ENCODE measurements at regions not wholly inside any gene's neighbourhood (a gene's known extent, or its start where the extent isn't known, plus 50 kb on each side); places are given as distances from the start of the nearest gene placed in this dataset.

GRCh38 chr2:6442252-6442985 is 423.3 kb downstream of the CMPK2 start (continued):
- no peak for TF ChIP-seq AHDC1 (CRISPR knock-in tag; IDR thresholded peaks at IDR 0.05; ENCODE audit: borderline replicate concordance)
- TF ChIP-seq MAFK (conservative IDR thresholded peaks at IDR 0.05 in 1 of 2, IDR thresholded peaks at IDR 0.05 in 1 of 2; ENCODE audit: low read length in 2 of 2) = no peak

GRCh38 chr2:6443061-6443823 is 422.5 kb downstream of the CMPK2 start:
- Histone ChIP-seq H3K4me3 (replicated peaks in 1 of 3; ENCODE audit: insufficient read depth in 1 of 3, low read depth in 2 of 3, low read length in 3 of 3) (no peak overlapping the region), H3K4me2 (ENCODE audit: low read depth, low read length) (no peak overlapping the region), H3K9me3 (ENCODE audit: low read length) (peaks cover 5% of the 10 kb centered on the region; the same call in 1 of the 2 replicates), H4K20me1 (ENCODE audit: insufficient read depth, low read length) (no peaks in the 10 kb centered on the region), H3K79me2 (ENCODE audit: insufficient read depth, low read length) (no peaks in the 10 kb centered on the region), H3K36me3 (replicated peaks in 1 of 2; ENCODE audit: control insufficient read depth in 1 of 2, insufficient read depth in 2 of 2, low read length in 2 of 2) (no peaks in the 10 kb centered on the region), H3K4me1 (ENCODE audit: insufficient read depth, low read length) (no peaks in the 10 kb centered on the region), H2AFZ (ENCODE audit: low read length) (no peak overlapping the region), H3K27ac (ENCODE audit: extremely low read length, insufficient read depth, low read length) (no peak overlapping the region), H3K27me3 (ENCODE audit: control insufficient read depth in 1 of 2, insufficient read depth in 2 of 2, low read length in 2 of 2) (no peaks in the 10 kb centered on the region), H3K9ac (ENCODE audit: insufficient read depth, low read depth, low read length) (no peak overlapping the region)
- DNase-seq (ENCODE audit: low spot score) (no peak), ATAC-seq (no peak), FAIRE-seq (no peak)
- WGBS (ENCODE audit: low lambda C conversion rate) = 5% methylated on average over 4 of the region's 4 CpGs
- intact Hi-C loops (cut with micrococcal nuclease; ENCODE audit: unreplicated experiment) = no loop called here
- TF ChIP-seq ZSCAN21 (CRISPR knock-in tag; IDR thresholded peaks at IDR 0.05; ENCODE audit: borderline replicate concordance) (no peak), ZBTB49 (CRISPR knock-in tag; IDR thresholded peaks at IDR 0.05; ENCODE audit: borderline replicate concordance) (no peak), ZBTB46 (CRISPR knock-in tag; IDR thresholded peaks at IDR 0.05; ENCODE audit: borderline replicate concordance) (no peak), ZNF841 (CRISPR knock-in tag; IDR thresholded peaks at IDR 0.05; ENCODE audit: borderline replicate concordance) (no peak), ZNF350 (CRISPR knock-in tag; IDR thresholded peaks at IDR 0.05; ENCODE audit: borderline replicate concordance, low read depth) (no peak), MIER3 (CRISPR knock-in tag; IDR thresholded peaks at IDR 0.05; ENCODE audit: borderline replicate concordance) (no peak), ZNF570 (CRISPR knock-in tag; IDR thresholded peaks at IDR 0.05; ENCODE audit: borderline replicate concordance) (no peak), GABPA (IDR thresholded peaks at IDR 0.05; ENCODE audit: low read depth, low read length) (no peak), GABPA (CRISPR knock-in tag; IDR thresholded peaks at IDR 0.05; ENCODE audit: low read depth) (no peak), GATAD2A (CRISPR knock-in tag; IDR thresholded peaks at IDR 0.05) (no peak)
- POLR2A ChIA-PET = no interaction called here
- CTCF ChIA-PET (ENCODE audit: low intra/inter-chr PET ratio, low total read pairs) = no interaction called here
- in situ Hi-C loops (cut with HindIII; ENCODE audit: extremely low pct_ligation_motif_present, low pct_unique_long_range_greater_than_20kb) = no loop called here
- no TSS peak for BruUV-seq (replicated peaks)

Data from HepG2 (cell line).